Activated CD8-positive, alpha-beta memory T cell treated with anti-CD3 and anti-CD28 coated beads, Interleukin-2, amount 50 U/mL, for 1 hour (primary cell): ENCODE measurements at regions not wholly inside any gene's neighbourhood (a gene's known extent, or its start where the extent isn't known, plus 50 kb on each side); places are given as distances from the start of the nearest gene placed in this dataset.
"Not testable (repeated sequence)": the region's sequence is repeated elsewhere in the genome, so short reads cannot be mapped to it uniquely, and the experiment has no call there.

Source experiments
- DNase-seq: peaks from one replicate; pipeline ENCODE4 v3.0.0-alpha.2; 2020; ENCODE audit errors: extremely low read depth

- DNase-seq = no peak
Observed at GRCh38 chr12:34303091-34303870, 281.0 kb downstream of the ALG10 start.

- no peak for DNase-seq
Observed at GRCh38 chr12:34304001-34304400, 281.7 kb downstream of the ALG10 start.

DNA sequence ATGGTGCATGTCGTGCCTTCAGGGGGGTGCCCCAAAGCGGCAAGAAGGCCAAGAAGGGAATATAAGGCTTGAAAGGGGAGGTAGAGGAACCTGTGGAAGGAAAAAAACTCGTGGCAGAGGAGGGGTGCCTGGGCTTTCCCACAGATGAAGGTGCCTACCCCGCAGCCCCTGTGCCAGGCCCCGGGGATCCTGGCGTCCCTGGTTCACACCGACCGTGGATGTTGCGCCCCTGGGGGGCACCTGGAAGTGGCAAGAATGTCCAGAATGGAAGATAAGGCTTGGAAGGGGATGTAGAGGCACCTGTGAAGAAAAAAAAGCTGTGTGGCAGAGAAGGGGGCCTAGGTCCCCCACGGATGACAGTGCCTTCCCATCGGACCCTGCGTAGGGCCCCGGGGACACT is 282.2 kb downstream of the ALG10 start:
- no peak for DNase-seq

DNA sequence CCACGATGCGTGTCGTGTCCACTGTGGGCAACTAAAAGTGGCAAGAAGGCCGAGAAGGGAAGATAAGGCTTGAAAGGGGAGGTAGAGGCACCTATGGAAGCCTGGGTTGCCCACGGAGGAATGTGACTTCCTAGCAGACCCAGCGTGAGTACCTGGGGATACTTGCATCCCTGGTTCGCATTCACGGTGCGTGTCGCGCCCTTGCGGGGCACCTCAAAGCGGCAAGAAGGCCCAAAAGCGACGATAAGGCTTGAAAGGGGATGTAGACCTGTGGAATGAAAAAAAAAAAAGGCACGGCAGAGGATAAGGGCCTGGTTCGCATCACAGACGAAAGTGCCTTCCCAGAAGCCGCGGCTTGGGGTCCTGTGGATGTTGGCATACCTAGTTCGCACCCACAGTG is 282.9 kb downstream of the ALG10 start:
- DNase-seq = no peak

DNA sequence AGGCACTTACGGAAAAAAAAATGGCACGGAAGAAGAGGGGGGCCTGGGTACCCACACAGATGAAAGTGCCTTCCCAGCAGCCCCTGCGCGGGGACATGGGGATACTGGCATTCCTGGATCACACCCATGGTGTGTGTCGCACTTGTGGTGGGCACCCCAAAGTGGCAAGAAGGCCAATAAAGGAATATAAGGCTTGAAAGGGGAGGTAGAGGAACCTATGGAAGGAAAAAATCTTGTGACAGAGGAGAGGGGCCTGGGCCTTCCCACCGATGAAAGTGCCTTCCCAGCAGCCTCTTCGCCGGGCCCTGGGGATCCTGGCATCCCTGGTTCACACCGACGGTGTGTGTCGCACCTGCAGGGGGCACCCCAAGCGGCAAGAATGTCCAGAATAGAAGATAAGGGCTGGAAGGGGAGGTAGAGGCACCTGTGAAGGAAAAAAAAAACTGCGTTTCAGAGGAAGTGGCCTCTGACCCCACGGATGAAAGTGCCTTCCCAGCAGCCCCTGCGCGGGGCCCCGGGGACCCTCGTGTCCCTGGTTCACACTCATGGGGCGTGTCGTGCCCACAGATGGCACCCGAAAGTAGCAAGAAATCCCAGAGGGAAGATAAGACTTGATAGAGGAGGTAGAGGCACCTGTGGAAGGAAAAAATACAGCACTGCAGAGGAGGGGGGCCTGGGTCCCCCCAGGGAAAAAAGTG is 284.0 kb downstream of the ALG10 start:
- no peak for DNase-seq

- DNase-seq = not testable (repeated sequence)
Observed at GRCh38 chr12:34309806-34310804, 287.8 kb downstream of the ALG10 start.

DNA sequence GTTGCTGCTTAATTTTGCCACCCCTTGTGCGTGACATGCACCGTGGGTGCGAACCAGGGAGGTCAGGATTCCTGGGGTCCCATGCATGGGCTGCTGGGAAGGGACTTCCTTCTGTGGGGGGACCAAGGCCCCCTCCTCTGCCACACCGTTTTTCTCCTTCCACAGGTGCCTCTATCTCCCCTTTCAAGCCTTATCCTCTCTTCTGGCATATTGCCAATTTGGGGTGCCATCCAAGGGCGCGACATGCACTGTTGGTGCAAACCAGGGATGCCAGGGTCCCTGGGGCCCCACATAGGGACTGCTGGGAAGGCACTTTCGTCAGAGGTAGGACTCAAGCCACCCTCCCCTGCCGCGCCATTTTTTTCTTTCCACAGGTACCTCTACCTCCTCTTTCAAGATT is 289.0 kb downstream of the ALG10 start:
- no peak for DNase-seq

DNA sequence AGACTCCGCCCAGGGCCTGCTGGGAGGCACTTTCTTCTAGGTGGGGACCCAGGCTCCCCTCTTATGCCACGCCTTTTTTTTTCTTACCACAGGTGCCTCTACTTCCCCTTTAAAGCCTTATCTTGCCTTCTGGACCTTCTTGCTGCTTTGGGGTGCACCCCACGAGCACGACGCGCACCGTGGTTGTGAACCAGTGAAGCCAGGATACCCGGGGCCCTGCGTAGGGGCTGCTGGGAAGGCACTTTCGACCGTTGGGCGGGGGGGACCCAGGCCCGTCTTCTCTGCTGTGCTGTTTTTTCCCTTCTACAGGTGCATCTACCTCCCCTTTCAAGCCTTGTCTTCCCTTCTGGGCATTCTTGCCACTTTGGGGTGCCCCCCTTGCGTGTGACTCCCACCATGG is 305.4 kb downstream of the ALG10 start:
- DNase-seq = no peak

GRCh38 chr12:34333337-34333736 is 311.0 kb downstream of the ALG10 start:
- no peak for DNase-seq

- DNase-seq = no peak
Observed at GRCh38 chr12:34334538-34334937, 312.2 kb downstream of the ALG10 start.

- DNase-seq = no peak
Observed at GRCh38 chr12:34334953-34335743, 312.9 kb downstream of the ALG10 start.

- no peak for DNase-seq
Observed at GRCh38 chr12:34335819-34336262, 313.5 kb downstream of the ALG10 start.

- DNase-seq = no peak
Observed at GRCh38 chr12:34336619-34337465, 314.5 kb downstream of the ALG10 start.

DNA sequence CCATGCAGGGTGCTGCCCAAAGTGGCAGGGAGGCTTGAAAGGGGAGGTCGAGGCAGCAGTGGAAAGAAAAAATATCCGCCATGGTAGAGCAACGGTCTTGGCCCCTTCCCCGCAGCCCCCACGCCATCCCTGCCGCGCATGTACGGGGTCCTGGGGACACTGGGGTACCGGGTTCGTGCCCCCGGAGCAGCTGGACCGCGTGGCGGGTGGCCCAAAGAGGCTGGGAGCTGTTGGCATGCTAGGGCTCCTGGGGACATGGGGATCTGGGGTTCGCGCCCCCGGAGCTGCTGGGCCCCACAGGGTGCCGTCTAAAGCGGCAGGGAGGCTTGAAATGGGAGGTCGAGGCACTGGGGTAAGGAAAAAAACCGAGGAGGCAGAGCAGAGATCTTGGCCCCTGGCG is 316.5 kb downstream of the ALG10 start:
- no peak for DNase-seq

DNA sequence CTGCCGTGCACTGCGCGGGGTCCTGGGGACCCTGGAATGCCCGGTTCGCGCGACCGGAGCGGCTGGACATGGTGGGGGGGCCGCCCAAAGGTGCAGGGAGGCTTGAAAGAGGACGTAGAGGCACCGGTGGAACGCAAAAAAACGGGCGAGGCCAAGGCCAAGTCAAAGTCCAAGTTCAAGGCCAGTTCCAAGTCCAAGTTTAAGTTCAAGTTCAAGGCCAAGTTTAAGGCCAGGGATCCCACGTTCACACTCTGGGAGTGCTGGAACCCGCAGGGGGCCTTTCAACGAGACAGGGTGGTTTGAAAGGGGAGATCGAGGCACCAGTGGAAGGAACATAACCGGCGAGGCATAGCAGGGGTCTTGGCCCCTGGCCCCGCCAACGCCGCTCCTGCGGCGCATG is 317.6 kb downstream of the ALG10 start:
- no peak for DNase-seq

DNA sequence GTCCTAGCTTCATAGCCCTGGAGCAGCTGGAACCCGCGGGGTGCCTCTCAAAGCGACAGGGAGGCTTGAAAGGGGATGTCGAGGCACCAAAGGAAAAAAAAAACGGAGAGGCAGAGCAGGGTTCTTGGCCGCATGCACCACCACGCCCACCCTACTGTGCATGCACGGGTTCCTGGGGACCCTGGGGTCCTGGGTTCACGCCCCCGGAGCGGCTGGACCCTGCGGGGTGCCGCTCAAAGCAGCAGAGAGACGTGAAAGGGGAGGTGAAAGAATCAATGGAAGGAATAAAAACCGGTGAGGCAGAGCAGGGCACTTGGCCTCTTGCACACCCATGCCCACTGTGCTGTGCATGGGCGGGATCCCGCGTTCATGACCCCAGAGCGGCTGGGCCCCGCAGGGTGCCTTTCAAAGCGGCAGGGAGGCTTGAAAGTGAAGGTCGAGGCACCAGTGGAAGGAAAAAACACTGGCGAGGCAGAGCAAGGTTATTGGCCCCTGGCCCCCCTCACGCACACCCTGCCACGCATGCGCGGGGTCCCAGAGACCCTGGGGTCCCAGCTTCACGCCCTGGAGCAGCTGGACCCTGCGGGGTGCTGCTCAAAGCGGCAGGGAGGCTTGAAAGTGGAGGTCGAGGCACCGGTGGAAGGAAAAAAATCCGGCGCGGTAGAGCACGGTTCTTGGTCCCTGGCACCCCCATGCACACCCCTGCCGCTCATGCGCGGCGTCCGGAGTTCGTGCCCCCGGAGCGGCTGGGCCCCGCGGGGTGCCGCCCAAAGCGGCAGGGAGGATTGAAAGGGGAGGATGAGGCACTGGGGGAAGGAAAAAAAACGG is 318.5 kb downstream of the ALG10 start:
- DNase-seq = no peak

DNA sequence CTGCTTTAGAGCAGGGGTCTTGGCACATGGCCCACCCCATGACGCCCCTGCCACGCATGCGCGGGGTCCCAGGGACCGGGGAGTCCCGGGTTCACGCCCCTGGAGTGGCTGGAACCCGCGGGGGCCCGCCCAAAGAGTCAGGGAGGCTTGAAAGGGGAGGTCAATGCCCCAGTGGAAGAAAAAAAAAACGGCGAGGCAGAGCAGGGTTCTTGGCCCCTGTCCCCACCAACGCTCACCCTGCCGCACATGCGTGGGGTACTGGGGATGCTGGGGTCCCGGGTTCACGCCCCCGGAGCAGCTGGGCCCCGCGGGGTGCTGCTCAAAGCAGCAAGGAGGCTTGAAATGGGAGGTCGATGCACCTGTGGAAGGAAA is 319.1 kb downstream of the ALG10 start:
- DNase-seq = no peak

- DNase-seq = no peak
Observed at GRCh38 chr12:34342048-34342447, 319.8 kb downstream of the ALG10 start.

DNA sequence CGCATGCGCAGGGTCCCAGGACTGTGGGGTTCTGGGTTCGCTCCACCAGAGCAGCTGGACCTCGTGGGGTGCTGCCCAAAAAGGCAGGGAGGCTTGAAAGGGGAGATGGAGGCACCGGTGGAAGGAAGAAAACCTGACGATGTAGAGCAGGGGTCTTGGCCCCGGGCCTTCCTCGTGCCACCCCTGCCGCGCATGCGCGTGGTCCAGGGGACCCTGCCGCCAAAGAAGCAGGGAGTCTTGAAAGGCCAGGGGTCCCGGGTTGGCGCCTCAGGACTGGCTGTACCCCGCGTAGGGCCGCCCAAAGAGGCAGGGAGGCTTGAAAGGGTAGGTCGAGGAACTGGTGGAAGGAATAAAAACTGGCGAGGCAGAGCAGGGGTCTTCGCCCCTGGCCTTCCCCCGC is 321.0 kb downstream of the ALG10 start:
- DNase-seq = no peak

DNA sequence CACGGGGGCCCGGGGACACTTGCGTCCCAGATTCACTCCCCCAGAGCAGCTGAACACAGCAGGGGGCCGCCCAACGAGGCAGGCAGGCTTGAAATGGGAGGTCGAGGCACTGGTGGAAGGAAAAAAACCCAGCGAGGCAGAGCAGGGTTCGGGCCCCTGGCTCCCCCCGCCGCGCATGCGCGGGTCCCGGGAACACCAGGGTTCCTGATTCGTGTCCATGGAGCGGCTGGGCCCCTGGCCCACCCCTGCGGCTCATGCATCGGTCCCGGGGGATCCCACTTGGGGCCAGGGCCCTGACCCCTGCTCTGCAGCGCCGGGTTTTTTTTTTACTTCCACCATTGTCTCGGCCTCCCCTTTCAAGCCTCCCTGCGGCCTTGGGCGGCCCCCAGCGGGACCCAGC is 321.5 kb downstream of the ALG10 start:
- no peak for DNase-seq
